Fibroblast of lung (primary cell): ENCODE measurements at regions not wholly inside any gene's neighbourhood (a gene's known extent, or its start where the extent isn't known, plus 50 kb on each side); places are given as distances from the start of the nearest gene placed in this dataset.

Source experiments
- DNase-seq, 2 donors: peaks; one replicate each; pipeline versions ENCODE4 v3.0.0 to v3.0.0-alpha.2; 2010; ENCODE audit warnings: low read depth in 2 of 2
- H2AFZ ChIP-seq: 2 replicates; pipeline ENCODE4 v1.5.1; 2012; ENCODE audit warnings: low read length, control low read depth, inconsistent platforms
- H3K27ac ChIP-seq: 2 replicates; pipeline ENCODE4 v1.5.1; 2011; ENCODE audit warnings: low read length, control low read depth; ENCODE audit not compliant: insufficient read depth
- H3K27me3 ChIP-seq: 2 replicates; pipeline ENCODE4 v1.5.1; 2011; ENCODE audit warnings: mild to moderate bottlenecking, low read length; ENCODE audit not compliant: control insufficient read depth, insufficient read depth
- H3K36me3 ChIP-seq: 2 replicates; pipeline ENCODE4 v1.5.1; 2011; ENCODE audit warnings: low read length; ENCODE audit not compliant: control insufficient read depth, insufficient read depth
- H3K4me1 ChIP-seq: 2 replicates; pipeline ENCODE4 v1.5.1; 2011; ENCODE audit warnings: low read length; ENCODE audit not compliant: control insufficient read depth, insufficient read depth; ENCODE audit errors: extremely low read depth
- H3K4me2 ChIP-seq: 2 replicates; pipeline ENCODE4 v1.5.1; 2011; ENCODE audit warnings: low read length, control low read depth; ENCODE audit not compliant: insufficient read depth; ENCODE audit errors: extremely low read depth
- H3K4me3 ChIP-seq, 4 experiments: fragments of 200-600 bp in 1 of 4; sonication (generic) in 1 of 4; replicated peaks in 1 of 4; 2 replicates each; pipeline ENCODE4 v1.5.1; 2011 to 2016; ENCODE audit warnings: low read length in 4 of 4, low read depth in 3 of 4, mild to moderate bottlenecking in 3 of 4, control low read depth in 2 of 4, inconsistent platforms in 1 of 4, mixed read lengths in 1 of 4; ENCODE audit not compliant: insufficient read depth in 1 of 4; ENCODE audit errors: control extremely low read depth in 1 of 4
- H3K79me2 ChIP-seq: 2 replicates; pipeline ENCODE4 v1.5.1; 2012; ENCODE audit warnings: mild to moderate bottlenecking, low read length, inconsistent platforms; ENCODE audit not compliant: control insufficient read depth, insufficient read depth
- H3K9ac ChIP-seq: 2 replicates; pipeline ENCODE4 v1.5.1; 2011; ENCODE audit warnings: mild to moderate bottlenecking, low read length, control low read depth; ENCODE audit not compliant: insufficient read depth
- H3K9me3 ChIP-seq: 2 replicates; pipeline ENCODE4 v1.5.1; 2012; ENCODE audit warnings: low read depth, low read length; ENCODE audit not compliant: control insufficient read depth, insufficient read depth
- H4K20me1 ChIP-seq: 2 replicates; pipeline ENCODE4 v1.5.1; 2011; ENCODE audit warnings: low read length; ENCODE audit not compliant: control insufficient read depth, insufficient read depth; ENCODE audit errors: extremely low read depth
- EZH2 ChIP-seq: IDR thresholded peaks from 2 replicates; pipeline ENCODE4 v1.5.1; 2012; ENCODE audit warnings: low read length, control low read depth, mild to moderate bottlenecking; ENCODE audit errors: missing control alignments
- TF ChIP-seq, protein P1 (sequence below), 2 donors: IDR thresholded peaks in 1 of 2; conservative IDR thresholded peaks in 1 of 2; 1 replicate in 1 of 2; 2 replicates in 1 of 2; pipeline ENCODE4 v1.5.1; 2011 to 2012; ENCODE audit warnings: low read length in 2 of 2, control low read depth in 1 of 2, inconsistent platforms in 1 of 2, low read depth in 1 of 2, mild to moderate bottlenecking in 1 of 2

DNA sequence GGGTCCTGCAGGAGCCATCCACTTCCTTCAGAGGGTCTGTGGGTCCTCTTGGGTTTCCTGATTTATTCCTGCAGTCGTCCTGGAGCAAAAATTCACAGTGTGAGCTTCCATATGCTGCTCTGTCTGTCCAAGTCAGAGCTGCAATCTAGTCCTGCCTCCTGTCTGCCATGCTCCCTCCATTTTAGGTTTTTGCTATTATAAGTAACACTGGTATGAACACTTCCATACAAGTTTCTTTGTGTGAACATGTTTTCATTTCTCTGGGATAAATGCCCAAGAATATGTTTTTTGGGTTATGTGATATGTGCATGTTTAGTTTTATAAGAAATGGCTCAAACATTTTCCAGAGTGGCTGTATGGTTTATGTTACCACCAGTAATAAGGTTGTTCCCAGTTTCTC lies 188.1 kb downstream of the ACTR3B start:
- H3K9me3 ChIP-seq, result no peaks in the 10 kb centered on the region
- no peak overlapping the region for H3K9ac ChIP-seq
- H3K79me2 ChIP-seq, result no peaks in the 10 kb centered on the region
- no peak overlapping the region for H2AFZ ChIP-seq
- H4K20me1 ChIP-seq, result no peaks in the 10 kb centered on the region
- H3K27ac ChIP-seq, result no peak overlapping the region
- TF ChIP-seq, protein P1, sequence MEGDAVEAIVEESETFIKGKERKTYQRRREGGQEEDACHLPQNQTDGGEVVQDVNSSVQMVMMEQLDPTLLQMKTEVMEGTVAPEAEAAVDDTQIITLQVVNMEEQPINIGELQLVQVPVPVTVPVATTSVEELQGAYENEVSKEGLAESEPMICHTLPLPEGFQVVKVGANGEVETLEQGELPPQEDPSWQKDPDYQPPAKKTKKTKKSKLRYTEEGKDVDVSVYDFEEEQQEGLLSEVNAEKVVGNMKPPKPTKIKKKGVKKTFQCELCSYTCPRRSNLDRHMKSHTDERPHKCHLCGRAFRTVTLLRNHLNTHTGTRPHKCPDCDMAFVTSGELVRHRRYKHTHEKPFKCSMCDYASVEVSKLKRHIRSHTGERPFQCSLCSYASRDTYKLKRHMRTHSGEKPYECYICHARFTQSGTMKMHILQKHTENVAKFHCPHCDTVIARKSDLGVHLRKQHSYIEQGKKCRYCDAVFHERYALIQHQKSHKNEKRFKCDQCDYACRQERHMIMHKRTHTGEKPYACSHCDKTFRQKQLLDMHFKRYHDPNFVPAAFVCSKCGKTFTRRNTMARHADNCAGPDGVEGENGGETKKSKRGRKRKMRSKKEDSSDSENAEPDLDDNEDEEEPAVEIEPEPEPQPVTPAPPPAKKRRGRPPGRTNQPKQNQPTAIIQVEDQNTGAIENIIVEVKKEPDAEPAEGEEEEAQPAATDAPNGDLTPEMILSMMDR (conservative IDR thresholded peaks at IDR 0.05 in 1 of 2, IDR thresholded peaks at IDR 0.05 in 1 of 2; ENCODE audit: low read depth in 1 of 2, low read length in 2 of 2), result no peak
- TF ChIP-seq EZH2, result no peak
- H3K36me3 ChIP-seq, result no peaks in the 10 kb centered on the region
- no peaks in the 10 kb centered on the region for H3K4me1 ChIP-seq
- H3K27me3 ChIP-seq, result no peaks in the 10 kb centered on the region
- DNase-seq, result no peak
- H3K4me3 ChIP-seq, result no peak overlapping the region
- no peak overlapping the region for H3K4me2 ChIP-seq

DNA sequence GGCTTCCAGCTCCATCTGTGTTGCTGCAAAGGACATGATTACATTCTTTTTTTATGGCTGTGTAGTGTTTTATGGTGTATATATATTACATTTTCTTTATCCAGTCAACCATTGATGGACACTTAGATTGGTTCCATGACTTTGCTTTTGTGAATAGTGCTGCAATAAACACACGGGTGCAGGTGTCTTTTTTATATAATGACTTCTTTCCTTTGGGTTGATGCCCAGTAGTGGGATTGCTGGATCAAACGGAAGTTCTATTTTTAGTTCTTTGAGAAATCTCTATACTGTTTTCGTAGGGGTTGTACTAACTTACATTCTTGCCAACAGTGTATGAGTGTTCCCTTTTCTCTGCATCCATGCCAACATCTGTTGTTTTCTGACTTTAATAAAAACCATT lies 189.7 kb downstream of the ACTR3B start:
- no peaks in the 10 kb centered on the region for H3K9me3 ChIP-seq
- no peaks in the 10 kb centered on the region for H3K79me2 ChIP-seq
- no peak overlapping the region for H3K4me2 ChIP-seq
- no peak overlapping the region for H3K4me3 ChIP-seq
- no peaks in the 10 kb centered on the region for H4K20me1 ChIP-seq
- H3K27ac ChIP-seq, result no peak overlapping the region
- no peaks in the 10 kb centered on the region for H3K36me3 ChIP-seq
- TF ChIP-seq, protein P1 (conservative IDR thresholded peaks at IDR 0.05 in 1 of 2, IDR thresholded peaks at IDR 0.05 in 1 of 2; ENCODE audit: low read depth in 1 of 2, low read length in 2 of 2), result no peak
- no peak for TF ChIP-seq EZH2
- DNase-seq, result no peak
- no peak overlapping the region for H2AFZ ChIP-seq
- no peaks in the 10 kb centered on the region for H3K4me1 ChIP-seq
- H3K9ac ChIP-seq, result no peak overlapping the region
- H3K27me3 ChIP-seq, result no peaks in the 10 kb centered on the region

DNA sequence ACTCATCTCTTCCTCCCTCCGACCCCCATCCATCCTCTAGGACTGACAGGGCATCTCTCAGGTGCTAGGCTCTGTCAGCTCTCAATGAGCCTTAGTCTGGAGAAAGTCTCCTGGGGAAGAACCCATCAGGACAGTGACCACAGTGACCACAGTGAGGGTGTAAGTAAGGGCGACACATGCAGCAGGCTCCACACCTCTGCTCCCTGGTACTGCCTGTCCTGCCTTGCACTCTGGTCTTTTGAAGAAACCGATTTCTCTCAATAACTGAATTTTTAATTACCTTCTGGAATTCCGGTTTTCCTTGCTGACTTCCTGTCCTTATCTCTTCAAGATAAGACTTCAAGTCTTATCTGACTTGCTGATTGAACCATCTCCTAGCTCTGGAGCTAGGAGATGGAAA lies 190.2 kb downstream of the ACTR3B start:
- Histone ChIP-seq H3K9me3 (no peaks in the 10 kb centered on the region), H3K79me2 (no peaks in the 10 kb centered on the region), H3K27ac (no peak overlapping the region), H3K4me1 (no peaks in the 10 kb centered on the region), H2AFZ (no peak overlapping the region), H3K4me3 (no peak overlapping the region), H3K9ac (no peak overlapping the region), H3K36me3 (no peaks in the 10 kb centered on the region), H3K27me3 (no peaks in the 10 kb centered on the region), H3K4me2 (no peak overlapping the region), H4K20me1 (no peaks in the 10 kb centered on the region)
- no peak for DNase-seq
- TF ChIP-seq EZH2, result no peak
- TF ChIP-seq, protein P1 (conservative IDR thresholded peaks at IDR 0.05 in 1 of 2, IDR thresholded peaks at IDR 0.05 in 1 of 2; ENCODE audit: low read depth in 1 of 2, low read length in 2 of 2), result no peak
